Neural progenitor cell (in vitro differentiated cells): ENCODE measurements at regions not wholly inside any gene's neighbourhood (a gene's known extent, or its start where the extent isn't known, plus 50 kb on each side); places are given as distances from the start of the nearest gene placed in this dataset.

ENCODE experiments used
- DNase-seq: peaks from one replicate; pipeline ENCODE4 v3.0.0-alpha.2; 2016; ENCODE audit warnings: low spot score
- H2AFZ ChIP-seq: fragments of 200-600 bp; sonication (generic); replicated peaks from 2 replicates; pipeline ENCODE4 v1.6.1; 2016; ENCODE audit warnings: antibody characterized with exemption
- H3F3A ChIP-seq: fragments of 200-600 bp; sonication (generic); 2 replicates; pipeline ENCODE4 v1.6.1; 2016; ENCODE audit warnings: antibody characterized with exemption, low read depth
- H3K27ac ChIP-seq: fragments of 200-600 bp; sonication (generic); 2 replicates; pipeline ENCODE4 v1.5.1; 2016; ENCODE audit warnings: mild to moderate bottlenecking
- H3K27me3 ChIP-seq: fragments of 200-600 bp; sonication (generic); 2 replicates; pipeline ENCODE4 v1.6.1; 2016; ENCODE audit warnings: mild to moderate bottlenecking, moderate library complexity
- H3K36me3 ChIP-seq: fragments of 200-600 bp; sonication (generic); 2 replicates; pipeline ENCODE4 v1.5.1; 2016
- H3K4me1 ChIP-seq: fragments of 200-600 bp; sonication (generic); 2 replicates; pipeline ENCODE4 v1.6.1; 2016; ENCODE audit warnings: mixed run types
- H3K4me2 ChIP-seq: fragments of 200-600 bp; sonication (generic); 2 replicates; pipeline ENCODE4 v1.6.1; 2016
- H3K4me3 ChIP-seq: fragments of 200-600 bp; sonication (generic); 2 replicates; pipeline ENCODE4 v1.5.1; 2016
- H3K79me2 ChIP-seq: fragments of 200-600 bp; sonication (generic); 2 replicates; pipeline ENCODE4 v1.6.1; 2016; ENCODE audit warnings: low read depth
- H3K9ac ChIP-seq: fragments of 200-600 bp; sonication (generic); 2 replicates; pipeline ENCODE4 v1.6.1; 2016
- H3K9me3 ChIP-seq: fragments of 200-600 bp; sonication (generic); 2 replicates; pipeline ENCODE4 v1.5.1; 2016; ENCODE audit warnings: low read depth
- H4K20me1 ChIP-seq: fragments of 200-600 bp; sonication (generic); 2 replicates; pipeline ENCODE4 v1.6.1; 2016; ENCODE audit warnings: low read depth
- H3K27ac Mint-ChIP-seq: 3 replicates; pipeline ENCODE4 v1.8.0; 2021; ENCODE audit warnings: mixed read lengths
- H3K27me3 Mint-ChIP-seq: 2 replicates; pipeline ENCODE4 v1.8.0; 2022; ENCODE audit warnings: low read depth, mild to moderate bottlenecking, inconsistent platforms, moderate library complexity, mixed read lengths; ENCODE audit not compliant: insufficient read depth
- H3K36me3 Mint-ChIP-seq: 3 replicates; pipeline ENCODE4 v1.8.0; 2021; ENCODE audit warnings: mixed read lengths
- H3K4me1 Mint-ChIP-seq: 3 replicates; pipeline ENCODE4 v1.8.0; 2021; ENCODE audit warnings: mixed read lengths
- H3K4me3 Mint-ChIP-seq: 3 replicates; pipeline ENCODE4 v1.8.0; 2021; ENCODE audit warnings: mild to moderate bottlenecking, moderate library complexity, mixed read lengths
- H3K9me3 Mint-ChIP-seq: 3 replicates; pipeline ENCODE4 v1.8.0; 2020; ENCODE audit warnings: mixed read lengths
- EZH2 ChIP-seq: fragments of 200-600 bp; sonication (generic); IDR thresholded peaks from 2 replicates; pipeline ENCODE4 v1.6.1; 2017; ENCODE audit warnings: antibody characterized with exemption, mild to moderate bottlenecking, moderate library complexity
- EZH2phosphoT487 ChIP-seq: fragments of 200-600 bp; sonication (generic); IDR thresholded peaks from 2 replicates; pipeline ENCODE4 v1.6.1; 2017; ENCODE audit warnings: antibody characterized with exemption
- TF ChIP-seq, protein P1 (sequence below): fragments of 200-600 bp; sonication (generic); IDR thresholded peaks from 2 replicates; pipeline ENCODE4 v1.5.1; 2017; ENCODE audit warnings: antibody characterized with exemption, mild to moderate bottlenecking

DNA sequence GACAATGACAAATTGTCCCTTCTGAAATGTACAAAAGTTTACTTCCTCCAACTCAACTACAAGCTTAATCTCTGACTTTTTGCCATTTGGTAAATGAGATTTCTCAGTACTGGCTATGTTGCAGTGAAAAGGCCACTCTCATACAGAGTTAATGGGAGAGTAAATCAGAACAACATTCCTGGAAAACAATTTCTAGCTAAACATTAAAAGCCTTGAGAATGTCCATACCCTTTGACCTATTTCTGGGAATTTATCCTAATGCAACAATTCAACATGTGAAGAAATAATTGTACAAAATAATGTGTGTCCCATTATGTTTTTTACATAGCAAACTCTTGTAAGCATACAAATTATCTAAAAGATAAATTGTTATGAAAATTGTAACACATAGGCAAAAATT lies 56.3 kb upstream of the SPEF2 start:
- H3K9me3 ChIP-seq = no peaks in the 10 kb centered on the region
- no peaks in the 10 kb centered on the region for H3K36me3 Mint-ChIP-seq
- H3K4me3 Mint-ChIP-seq = no peak overlapping the region
- no peak overlapping the region for H3K4me2 ChIP-seq
- H2AFZ ChIP-seq = no peak overlapping the region
- no peak overlapping the region for H3K27ac Mint-ChIP-seq
- H3K36me3 ChIP-seq = no peaks in the 10 kb centered on the region
- no peak overlapping the region for H3K9ac ChIP-seq
- no peaks in the 10 kb centered on the region for H3K4me1 ChIP-seq
- DNase-seq = no peak
- H3K79me2 ChIP-seq = no peaks in the 10 kb centered on the region
- H3F3A ChIP-seq = no peaks in the 10 kb centered on the region
- TF ChIP-seq, protein P1, sequence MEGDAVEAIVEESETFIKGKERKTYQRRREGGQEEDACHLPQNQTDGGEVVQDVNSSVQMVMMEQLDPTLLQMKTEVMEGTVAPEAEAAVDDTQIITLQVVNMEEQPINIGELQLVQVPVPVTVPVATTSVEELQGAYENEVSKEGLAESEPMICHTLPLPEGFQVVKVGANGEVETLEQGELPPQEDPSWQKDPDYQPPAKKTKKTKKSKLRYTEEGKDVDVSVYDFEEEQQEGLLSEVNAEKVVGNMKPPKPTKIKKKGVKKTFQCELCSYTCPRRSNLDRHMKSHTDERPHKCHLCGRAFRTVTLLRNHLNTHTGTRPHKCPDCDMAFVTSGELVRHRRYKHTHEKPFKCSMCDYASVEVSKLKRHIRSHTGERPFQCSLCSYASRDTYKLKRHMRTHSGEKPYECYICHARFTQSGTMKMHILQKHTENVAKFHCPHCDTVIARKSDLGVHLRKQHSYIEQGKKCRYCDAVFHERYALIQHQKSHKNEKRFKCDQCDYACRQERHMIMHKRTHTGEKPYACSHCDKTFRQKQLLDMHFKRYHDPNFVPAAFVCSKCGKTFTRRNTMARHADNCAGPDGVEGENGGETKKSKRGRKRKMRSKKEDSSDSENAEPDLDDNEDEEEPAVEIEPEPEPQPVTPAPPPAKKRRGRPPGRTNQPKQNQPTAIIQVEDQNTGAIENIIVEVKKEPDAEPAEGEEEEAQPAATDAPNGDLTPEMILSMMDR = no peak
- TF ChIP-seq EZH2phosphoT487 (no peak), EZH2 (no peak)
- no peak overlapping the region for H3K27ac ChIP-seq
- peaks cover 44% of the 10 kb centered on the region for H3K9me3 Mint-ChIP-seq
- no peaks in the 10 kb centered on the region for H3K27me3 ChIP-seq
- H3K4me3 ChIP-seq = no peak overlapping the region
- no peaks in the 10 kb centered on the region for H3K4me1 Mint-ChIP-seq
- no peaks in the 10 kb centered on the region for H4K20me1 ChIP-seq
- peaks cover 3% of the 10 kb centered on the region for H3K27me3 Mint-ChIP-seq

DNA sequence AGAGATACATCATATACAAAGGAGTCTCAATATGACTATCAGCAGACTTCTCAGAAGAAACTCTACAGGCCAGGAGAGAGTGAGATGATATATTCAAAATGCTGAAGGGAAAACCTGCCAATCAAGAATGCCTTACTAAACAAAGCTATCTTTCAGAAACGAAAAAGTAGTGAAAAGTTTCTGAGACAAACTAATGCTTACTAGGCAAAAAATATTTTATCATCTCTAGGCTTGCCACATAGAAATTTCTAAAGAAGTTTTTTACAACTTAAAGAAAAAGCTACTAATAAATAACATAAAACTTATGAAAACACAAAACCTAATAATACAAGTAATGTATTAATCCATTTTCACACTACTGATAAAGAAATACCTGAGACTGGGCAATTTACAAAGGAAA lies 59.9 kb upstream of the SPEF2 start:
- H3K27ac Mint-ChIP-seq = no peak overlapping the region
- Histone ChIP-seq H3K36me3 (no peaks in the 10 kb centered on the region), H3F3A (no peaks in the 10 kb centered on the region), H3K9ac (no peak overlapping the region), H3K27me3 (no peaks in the 10 kb centered on the region), H4K20me1 (no peaks in the 10 kb centered on the region), H2AFZ (no peak overlapping the region), H3K4me1 (no peaks in the 10 kb centered on the region), H3K9me3 (no peaks in the 10 kb centered on the region), H3K4me2 (no peak overlapping the region), H3K4me3 (no peak overlapping the region), H3K27ac (no peak overlapping the region), H3K79me2 (no peaks in the 10 kb centered on the region)
- no peaks in the 10 kb centered on the region for H3K36me3 Mint-ChIP-seq
- TF ChIP-seq EZH2phosphoT487 (no peak), EZH2 (no peak)
- TF ChIP-seq, protein P1 = no peak
- H3K4me3 Mint-ChIP-seq = no peak overlapping the region
- peaks cover 3% of the 10 kb centered on the region for H3K27me3 Mint-ChIP-seq
- H3K9me3 Mint-ChIP-seq = peaks cover 34% of the 10 kb centered on the region
- DNase-seq = no peak
- no peaks in the 10 kb centered on the region for H3K4me1 Mint-ChIP-seq

DNA sequence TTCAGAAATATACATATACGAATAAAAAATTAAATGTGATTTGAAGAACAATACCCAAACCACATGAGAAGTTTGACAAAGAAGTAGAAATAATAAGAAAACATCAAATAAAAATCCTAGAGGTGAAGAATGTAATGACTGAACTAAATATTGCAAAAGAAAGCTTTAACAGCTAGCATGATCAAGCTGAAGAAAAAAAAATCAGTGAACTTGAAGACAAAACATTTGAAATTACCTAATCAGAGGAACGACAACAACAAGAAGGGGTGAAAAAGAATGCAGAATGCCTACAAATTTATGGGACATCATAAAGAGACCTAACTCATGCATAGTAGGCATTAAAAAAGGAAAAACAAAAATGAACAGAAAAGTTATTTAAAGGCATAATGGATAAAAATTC lies 60.5 kb upstream of the SPEF2 start:
- no peak overlapping the region for H3K27ac ChIP-seq
- H3F3A ChIP-seq = no peaks in the 10 kb centered on the region
- no peak overlapping the region for H3K9ac ChIP-seq
- H3K27me3 Mint-ChIP-seq = no peaks in the 10 kb centered on the region
- no peak overlapping the region for H3K4me3 ChIP-seq
- no peaks in the 10 kb centered on the region for H3K36me3 ChIP-seq
- no peaks in the 10 kb centered on the region for H3K36me3 Mint-ChIP-seq
- no peak overlapping the region for H2AFZ ChIP-seq
- no peaks in the 10 kb centered on the region for H3K9me3 ChIP-seq
- peaks cover 31% of the 10 kb centered on the region for H3K9me3 Mint-ChIP-seq
- no peaks in the 10 kb centered on the region for H3K4me1 ChIP-seq
- no peak overlapping the region for H3K4me2 ChIP-seq
- H4K20me1 ChIP-seq = no peaks in the 10 kb centered on the region
- no peaks in the 10 kb centered on the region for H3K4me1 Mint-ChIP-seq
- no peak overlapping the region for H3K27ac Mint-ChIP-seq
- no peaks in the 10 kb centered on the region for H3K79me2 ChIP-seq
- TF ChIP-seq EZH2 (no peak), EZH2phosphoT487 (no peak)
- TF ChIP-seq, protein P1 = no peak
- H3K27me3 ChIP-seq = no peaks in the 10 kb centered on the region
- DNase-seq = no peak
- H3K4me3 Mint-ChIP-seq = no peak overlapping the region

GRCh38 chr5:35554016-35554415 lies 63.6 kb upstream of the SPEF2 start:
- H3K36me3 ChIP-seq = no peaks in the 10 kb centered on the region
- no peak overlapping the region for H3K4me3 ChIP-seq
- no peaks in the 10 kb centered on the region for H3K4me1 ChIP-seq
- H3K9ac ChIP-seq = no peak overlapping the region
- no peak for TF ChIP-seq EZH2phosphoT487
- TF ChIP-seq, protein P1 = no peak
- TF ChIP-seq EZH2 = no peak
- no peaks in the 10 kb centered on the region for H3K9me3 ChIP-seq
- H3F3A ChIP-seq = no peaks in the 10 kb centered on the region
- no peak for DNase-seq
- H3K36me3 Mint-ChIP-seq = no peaks in the 10 kb centered on the region
- no peak overlapping the region for H3K4me2 ChIP-seq
- H3K27me3 ChIP-seq = no peaks in the 10 kb centered on the region
- no peak overlapping the region for H3K4me3 Mint-ChIP-seq
- no peak overlapping the region for H3K27ac Mint-ChIP-seq
- H3K27ac ChIP-seq = no peak overlapping the region
- H2AFZ ChIP-seq = peak overlapping the region; percentile 5
- H4K20me1 ChIP-seq = no peaks in the 10 kb centered on the region
- H3K27me3 Mint-ChIP-seq = no peaks in the 10 kb centered on the region
- H3K9me3 Mint-ChIP-seq = peaks cover 22% of the 10 kb centered on the region
- H3K79me2 ChIP-seq = no peaks in the 10 kb centered on the region
- no peaks in the 10 kb centered on the region for H3K4me1 Mint-ChIP-seq
